Inflammatory macrophage treated with lipopolysaccharide for 1 hour (primary cell): ENCODE measurements at regions not wholly inside any gene's neighbourhood (a gene's known extent, or its start where the extent isn't known, plus 50 kb on each side); places are given as distances from the start of the nearest gene placed in this dataset.
"Not testable (repeated sequence)": the region's sequence is repeated elsewhere in the genome, so short reads cannot be mapped to it uniquely, and the experiment has no call there.

Experiments used
- DNase-seq, 2 donors: peaks; one replicate each; pipeline ENCODE4 v3.0.0-alpha.2; 2020 to 2022

DNA sequence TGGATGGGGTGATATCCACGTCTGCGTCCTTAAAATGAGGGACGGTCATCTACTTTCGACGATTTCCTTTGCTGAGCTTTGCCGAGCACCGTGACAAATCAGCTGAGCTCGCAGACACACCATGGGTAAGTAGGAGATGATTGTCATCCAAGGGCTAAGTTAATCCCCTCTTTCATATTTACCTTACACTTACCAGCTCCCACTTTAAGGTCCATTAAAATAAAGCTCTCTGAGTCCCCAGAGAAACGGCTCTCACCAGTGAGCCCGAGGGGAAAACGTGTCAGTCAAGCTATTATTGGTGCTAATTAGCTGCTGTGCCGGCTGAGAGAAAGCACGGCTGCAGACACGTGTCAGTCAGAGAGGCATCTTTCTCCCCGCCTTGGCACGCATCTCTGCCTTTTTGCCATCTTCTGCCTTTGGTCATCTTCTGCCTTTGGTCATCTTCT is 72.2 kb downstream of the CRLF2 start:
- DNase-seq = no peak

DNA sequence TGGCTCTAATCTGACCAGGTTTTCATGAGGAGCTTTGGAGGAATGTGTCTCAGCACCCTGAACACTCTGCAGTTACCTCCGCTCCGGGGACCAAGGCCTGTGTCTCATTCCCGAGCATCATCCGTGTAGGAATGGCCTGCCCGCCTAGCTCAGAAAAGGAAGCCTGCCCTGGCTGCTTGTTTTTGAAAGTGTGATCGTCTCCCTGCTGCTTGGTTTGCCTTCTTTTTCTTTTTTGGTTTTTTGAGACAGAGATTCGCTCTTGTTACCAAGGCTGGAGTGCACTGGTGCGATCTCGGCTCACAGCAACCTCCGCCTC is 73.3 kb downstream of the CRLF2 start:
- DNase-seq = no peak

DNA sequence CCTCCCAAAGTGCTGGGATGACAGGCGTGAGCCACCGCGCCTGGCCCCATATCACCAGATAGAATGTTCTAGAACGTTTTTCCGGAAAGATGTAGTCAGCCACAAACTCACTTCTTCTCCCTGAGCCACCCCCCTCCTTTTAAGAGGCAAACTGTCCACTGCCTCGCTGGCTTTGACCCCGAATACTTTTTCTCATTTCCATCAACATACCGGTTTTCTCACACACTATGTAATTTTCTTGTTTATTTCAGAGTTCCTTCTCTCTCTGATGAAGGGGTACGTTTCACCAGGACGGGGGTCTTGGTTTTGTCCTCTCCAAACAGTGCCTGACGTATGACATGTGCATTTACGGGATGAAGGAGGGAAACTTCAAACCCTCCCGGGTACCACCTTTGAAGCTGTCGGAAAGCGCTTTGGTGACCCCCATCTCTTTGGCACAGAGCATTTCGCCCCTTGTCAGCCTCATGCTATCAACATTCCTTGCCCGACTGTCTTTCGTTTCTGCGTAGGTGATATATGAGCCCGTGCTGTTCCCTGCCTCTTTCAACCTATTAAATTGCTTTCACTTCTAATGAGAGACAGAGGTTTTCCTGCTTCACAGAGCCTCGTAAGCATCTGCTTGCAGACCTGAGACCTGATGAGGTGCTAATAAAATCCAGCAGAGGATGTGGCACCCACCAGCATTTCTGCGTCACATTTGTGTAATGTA is 73.8 kb downstream of the CRLF2 start:
- DNase-seq = no peak

DNA sequence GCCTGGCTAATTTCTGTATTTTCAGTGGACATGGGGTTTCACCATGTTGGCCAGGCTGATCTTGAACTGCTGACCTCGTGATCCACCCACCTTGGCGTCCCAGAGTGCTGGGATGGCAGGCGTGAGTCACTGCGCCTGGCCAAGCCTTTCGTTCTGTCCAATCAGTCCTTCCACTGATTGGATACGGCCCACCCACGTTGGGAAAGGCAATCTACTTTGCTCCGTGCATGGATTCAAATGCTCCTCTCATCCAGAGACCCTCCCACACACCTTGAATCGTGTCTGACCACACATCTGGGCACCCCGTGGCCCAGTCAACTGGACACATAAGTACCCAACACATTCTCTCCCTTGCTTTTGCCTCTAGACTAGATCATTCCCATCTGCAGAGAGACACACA is 74.9 kb downstream of the CRLF2 start:
- DNase-seq = no peak

DNA sequence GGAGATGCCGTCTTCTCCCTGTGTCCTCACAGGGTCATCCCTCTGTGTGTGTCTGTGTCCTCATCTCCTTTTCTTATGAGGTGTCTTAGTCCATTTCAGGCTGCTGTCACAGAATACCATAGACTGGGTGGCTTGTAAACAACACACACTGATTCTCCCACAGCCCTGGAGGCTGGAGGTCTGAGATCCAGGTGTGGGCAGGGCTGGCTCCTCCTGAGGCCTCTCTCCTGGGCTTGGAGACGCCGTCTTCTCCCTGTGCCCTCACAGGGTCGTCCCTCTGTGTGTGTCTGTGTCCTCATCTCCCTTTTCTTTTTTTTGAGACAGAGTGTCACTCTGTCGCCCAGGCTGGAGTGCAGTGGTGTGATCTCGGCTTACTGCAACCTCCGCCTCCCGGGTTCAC is 75.9 kb downstream of the CRLF2 start:
- DNase-seq = not testable (repeated sequence)

DNA sequence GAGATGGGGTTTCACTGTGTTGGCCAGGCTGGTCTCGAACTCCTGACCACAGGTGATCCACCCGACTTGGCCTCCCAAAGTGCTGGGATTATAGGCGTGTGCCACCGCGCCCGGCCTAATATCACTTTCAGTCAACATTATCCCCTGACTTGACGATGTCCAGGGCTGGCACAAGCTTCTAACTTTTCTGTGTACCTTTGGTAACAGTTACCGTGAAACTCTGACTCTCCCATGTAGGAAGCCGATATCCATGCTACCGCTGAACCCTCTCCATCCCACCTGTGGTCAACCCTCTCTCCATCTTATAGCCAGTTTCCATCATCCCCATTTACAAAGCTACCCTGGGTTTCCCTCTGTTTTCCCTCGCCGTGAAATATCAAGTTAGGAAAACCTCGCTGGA is 77.5 kb downstream of the CRLF2 start:
- no peak for DNase-seq

DNA sequence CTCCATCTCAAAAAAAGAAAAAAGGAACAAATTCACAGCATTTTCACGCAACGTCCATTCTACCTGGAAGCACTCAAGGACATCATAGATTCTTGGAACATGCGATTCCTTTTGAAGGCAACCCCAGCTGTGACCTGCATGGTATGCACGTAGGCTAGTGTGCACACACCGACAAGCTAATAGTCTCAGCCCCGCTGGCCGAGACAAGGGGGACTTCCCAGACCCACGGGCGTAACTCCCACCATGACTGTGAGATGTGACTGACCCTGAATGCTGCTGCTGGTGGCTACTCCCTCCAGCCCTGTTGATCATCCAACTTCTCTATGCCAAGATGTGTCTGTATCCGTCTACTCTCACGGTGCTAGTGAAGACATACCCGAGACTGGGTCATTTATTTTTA is 78.3 kb downstream of the CRLF2 start:
- no peak for DNase-seq

DNA sequence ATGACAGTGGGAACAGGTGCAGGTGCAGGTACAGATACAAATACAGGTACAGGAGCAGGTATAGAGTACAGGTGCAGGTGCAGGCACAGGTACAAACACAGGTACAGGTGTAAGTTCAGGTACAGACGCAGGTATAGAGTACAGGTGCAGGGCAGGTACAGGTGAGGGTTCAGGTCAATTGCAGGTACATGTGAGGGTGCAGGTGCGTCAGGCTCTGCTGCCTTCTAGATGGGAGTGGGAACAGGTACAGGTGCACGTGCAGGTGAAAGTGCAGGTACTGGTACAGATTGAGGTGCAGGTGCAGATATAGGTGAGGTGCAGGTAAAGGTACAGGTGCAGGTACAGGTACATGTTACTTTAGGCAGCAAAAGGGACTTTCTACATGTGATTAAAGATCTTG is 85.7 kb downstream of the CRLF2 start:
- no peak for DNase-seq

DNA sequence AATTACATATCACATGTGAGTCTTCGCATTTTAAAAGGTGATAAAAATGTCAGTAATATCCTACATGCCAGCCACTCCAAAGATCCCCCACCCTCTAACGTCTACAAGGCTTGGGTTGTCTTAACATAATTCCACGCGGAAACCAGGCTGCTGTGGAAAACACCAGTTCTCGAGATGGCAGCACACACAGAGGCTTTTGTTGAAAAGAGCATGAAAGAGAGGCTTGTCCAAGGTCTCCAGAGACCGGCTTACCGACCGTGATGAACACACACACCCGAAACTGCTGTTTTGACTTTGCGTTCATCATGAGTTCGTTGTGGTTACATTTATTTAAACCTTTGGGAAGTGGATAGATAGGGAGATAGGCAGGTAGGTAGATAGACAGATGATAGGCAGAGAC is 87.9 kb downstream of the CRLF2 start:
- no peak for DNase-seq

DNA sequence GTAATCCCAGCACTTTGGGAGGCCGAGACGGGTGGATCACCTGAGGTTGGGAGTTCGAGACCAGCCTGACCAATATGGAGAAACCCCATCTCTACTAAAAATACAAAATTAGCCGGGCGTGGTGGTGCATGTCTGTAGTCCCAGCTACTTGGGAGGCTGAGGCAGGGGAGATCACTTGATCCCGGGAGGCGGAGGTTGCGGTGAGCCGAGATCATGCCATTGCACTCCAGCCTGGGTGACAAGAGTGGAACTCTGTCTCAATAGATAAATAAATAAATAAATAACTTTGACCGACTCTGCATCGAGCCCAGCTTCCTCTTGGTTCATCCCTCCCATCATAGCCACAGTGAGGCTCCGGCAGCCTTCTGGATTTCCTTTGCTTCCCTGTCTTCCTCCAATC is 89.6 kb downstream of the CRLF2 start:
- not testable (repeated sequence) for DNase-seq

DNA sequence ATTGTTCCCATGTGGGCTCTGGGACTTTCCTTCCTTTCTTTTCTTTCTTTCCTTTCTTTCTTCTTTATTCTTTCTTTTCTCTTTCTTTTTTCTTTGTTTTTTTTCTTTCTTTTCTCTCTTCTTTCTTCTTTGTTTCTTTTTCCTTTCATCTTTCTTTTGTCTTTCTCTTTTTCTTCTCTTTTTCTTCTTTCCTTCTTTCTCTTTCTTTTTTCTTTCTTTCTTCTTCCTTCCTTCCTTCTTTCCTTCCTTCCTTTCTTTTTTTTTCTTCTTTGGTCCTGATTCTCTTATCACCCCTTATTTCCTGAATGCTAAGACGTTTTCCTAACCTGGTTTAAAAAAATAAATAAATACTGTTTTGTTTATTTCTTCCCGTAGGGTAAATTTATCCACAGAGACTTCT is 93.2 kb downstream of the CRLF2 start:
- no peak for DNase-seq

DNA sequence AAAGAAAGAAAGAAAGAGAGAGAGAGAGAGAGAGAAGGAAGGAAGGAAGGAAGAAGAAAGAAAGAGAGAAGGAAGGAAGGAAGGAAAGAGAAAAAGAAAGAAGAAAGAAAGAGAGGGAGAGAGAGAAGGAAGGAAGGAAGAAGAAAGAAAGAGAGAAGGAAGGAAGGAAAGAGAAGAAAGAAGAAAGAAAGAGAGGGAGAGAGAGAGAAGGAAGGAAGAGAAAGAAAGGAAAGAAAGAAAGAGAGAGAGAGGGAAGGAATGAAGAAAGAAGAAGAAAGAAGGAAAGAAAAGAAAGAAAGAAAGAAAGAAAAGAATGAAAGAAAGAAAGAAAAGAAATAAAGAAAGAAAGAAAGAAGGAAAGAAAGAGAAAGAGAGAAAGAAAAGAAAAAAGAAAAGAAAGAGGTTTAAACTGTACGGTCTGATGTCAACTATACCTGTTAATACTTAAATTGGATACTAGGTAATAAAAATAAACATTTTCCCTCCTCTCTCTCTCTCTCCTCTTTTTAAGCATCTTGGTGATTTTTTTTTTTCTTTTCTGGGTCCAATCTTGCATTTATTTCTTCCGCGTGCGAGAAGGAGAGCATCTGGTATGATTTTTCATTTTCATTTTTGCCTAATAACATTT is 93.8 kb downstream of the CRLF2 start:
- DNase-seq = no peak

DNA sequence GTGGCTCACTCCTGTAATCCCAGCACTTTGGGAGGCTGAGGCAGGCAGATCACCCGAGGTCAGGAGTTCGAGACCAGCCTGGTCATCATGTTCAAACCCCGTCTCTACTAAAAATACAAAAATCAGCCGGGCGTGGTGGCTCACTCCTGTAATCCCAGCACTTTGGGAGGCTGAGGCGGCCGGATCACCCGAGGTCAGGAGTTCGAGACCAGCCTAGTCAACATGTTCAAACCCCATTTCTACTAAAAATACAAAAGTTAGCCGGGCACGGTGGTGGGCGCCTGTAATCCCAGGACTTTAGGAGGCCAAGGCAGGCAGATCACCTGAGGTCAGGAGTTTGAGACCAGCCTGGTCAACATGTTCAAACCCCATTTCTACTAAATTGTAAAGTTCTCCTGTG is 97.0 kb downstream of the CRLF2 start:
- not testable (repeated sequence) for DNase-seq

DNA sequence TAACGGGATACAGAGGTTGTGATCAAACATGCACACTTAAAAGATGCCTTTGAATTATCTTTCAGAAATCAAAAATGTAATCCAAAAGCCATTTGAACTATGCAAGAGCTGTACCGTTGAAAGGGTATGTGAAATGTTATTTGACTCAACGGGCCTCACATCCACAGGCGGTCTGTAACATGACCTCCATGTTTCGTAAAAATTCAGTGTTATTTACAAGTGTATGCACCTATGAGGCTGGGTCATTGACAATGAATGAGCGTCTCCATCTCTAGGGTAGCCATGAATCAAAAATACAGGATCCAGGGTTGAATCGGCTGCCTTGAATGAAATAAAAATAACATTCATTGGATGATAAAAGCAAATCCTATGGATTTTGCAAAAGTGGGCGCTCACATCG is 100.1 kb downstream of the CRLF2 start:
- no peak for DNase-seq

DNA sequence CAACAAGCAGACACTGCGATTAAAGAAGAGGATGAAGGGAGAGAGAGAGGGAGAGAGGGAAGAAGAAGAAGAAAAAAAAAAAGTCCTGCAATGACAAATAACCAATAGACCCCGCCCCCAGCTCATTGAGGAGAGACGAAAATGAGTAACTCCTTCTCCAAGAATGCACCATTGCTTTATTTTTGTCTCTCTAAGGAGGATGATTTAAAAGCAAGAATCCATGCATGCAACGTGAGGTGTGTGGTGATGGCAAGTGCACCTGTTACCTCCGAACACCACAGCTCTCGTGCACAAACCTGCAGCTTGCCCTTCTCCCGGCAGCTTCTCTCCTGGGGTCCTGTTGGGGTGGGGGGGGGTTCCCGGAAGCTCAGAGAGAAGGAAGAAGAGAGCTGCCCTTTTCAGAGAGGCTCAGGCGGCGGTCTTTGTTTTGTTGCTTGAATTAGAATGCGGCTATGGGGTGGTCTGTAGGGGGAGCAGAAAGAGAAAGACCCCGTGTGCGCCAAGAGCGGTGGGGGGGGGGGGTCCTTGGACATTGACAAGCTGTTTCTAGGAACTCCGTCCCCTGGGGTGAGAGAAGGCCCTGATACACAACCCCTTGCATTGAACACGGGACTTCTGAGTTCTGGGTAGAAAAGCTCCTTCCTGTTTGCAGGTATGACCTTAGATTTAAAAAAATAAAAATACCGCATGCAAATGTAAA is 100.7 kb downstream of the CRLF2 start:
- no peak for DNase-seq

DNA sequence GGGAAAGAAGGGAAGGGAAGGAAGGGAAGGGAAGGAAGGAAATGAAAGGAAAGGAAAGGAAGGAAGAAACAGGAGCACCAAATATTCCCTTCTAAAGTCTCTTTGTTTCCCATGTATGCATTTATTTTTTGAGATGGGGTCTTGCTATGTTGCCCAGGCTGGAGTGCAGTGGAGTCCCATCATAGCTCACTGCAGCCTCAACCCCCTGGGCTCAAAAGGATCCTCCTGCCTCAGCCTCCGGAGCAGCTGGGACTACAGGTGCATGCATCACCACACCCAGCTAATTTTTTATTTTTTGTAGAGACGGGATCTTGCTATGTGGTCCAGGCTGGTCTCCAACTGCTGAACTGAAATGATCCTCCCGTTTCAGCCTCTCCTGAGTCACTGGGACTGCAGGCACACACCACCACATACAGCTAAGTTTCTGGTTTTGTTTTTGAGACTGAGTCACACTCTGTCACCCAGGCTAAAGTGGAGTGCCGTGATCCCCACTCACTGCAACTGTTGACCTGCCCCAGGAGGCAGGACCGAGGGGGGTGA is 102.8 kb downstream of the CRLF2 start:
- no peak for DNase-seq

DNA sequence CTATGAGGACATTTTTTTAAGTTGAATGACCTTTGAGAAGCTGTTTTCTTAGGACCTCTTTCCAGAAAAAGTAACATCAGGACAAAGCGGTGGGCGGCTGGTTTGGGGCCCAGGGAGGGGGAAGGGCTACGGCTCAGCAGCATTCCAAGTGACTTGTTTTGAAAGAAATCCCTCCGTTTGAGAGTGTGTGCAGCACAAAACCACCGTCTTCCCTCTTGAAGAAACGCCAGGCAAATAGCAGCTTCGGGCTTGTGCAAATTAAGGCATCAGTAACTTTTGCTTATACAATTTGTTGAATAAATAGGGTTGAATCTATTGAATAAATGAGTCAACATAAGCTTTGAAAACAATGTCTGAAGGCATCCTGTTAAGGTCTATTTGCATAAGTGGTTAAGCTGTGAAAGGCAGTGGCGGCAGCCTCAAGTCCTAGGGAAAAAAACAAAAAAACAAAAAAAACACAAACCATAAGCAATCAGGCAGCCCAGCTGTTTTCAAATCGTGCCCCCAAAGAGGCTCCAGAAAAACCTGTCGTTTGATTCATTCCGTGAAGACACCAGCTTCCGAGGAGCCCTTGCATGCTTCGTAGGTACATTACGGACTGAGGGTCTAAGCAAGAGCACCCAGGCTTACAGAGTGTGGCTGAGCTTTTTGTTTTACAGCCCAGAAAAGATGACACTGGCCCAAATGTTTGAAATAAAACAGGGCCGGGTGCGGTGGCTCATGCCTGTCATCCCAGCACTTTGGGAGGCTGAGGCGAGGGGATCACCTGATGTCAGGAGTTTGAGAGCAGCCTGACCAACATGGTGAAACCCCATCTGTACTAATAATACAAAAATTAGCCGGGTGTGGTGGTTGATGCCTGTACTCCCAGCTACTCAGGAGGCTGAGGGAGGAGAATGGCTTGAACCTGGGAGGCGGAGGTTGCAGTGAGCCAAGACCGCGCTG is 103.7 kb downstream of the CRLF2 start:
- DNase-seq = no peak

DNA sequence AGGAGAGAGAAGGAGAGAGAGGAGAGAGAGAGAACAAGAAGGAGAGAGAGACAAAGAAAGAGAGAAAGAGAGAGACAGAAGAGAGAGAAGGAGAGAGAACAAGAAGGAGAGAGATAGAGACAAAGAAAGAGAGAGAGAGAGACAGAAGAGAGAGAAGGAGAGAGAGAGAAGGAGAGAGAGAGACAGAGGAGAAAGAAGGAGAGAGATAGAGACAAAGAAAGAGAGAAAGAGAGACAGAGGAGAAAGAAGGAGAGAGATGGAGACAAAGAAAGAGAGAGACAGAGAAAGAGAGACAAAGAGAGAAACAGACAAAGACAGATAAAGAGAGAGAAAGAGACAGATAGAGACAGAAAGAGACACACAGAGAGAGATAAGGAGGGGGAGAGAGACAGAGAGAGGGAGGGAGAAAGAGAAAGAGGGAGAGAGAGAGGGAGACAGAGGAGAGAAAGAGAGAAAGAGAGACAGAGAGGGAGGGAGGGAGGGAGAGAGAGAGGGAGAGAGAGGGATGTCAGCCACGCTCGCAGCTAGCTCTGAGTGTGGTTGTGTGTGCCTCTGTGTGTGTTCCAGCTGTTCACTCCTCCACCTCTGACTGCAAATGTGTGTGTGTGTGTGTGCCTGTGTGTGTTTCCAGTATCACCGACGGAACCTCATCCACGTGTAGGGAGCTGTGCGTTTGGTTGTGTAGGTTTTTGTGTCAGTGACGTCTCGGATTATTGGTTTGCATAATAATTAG is 105.8 kb downstream of the CRLF2 start:
- no peak for DNase-seq

DNA sequence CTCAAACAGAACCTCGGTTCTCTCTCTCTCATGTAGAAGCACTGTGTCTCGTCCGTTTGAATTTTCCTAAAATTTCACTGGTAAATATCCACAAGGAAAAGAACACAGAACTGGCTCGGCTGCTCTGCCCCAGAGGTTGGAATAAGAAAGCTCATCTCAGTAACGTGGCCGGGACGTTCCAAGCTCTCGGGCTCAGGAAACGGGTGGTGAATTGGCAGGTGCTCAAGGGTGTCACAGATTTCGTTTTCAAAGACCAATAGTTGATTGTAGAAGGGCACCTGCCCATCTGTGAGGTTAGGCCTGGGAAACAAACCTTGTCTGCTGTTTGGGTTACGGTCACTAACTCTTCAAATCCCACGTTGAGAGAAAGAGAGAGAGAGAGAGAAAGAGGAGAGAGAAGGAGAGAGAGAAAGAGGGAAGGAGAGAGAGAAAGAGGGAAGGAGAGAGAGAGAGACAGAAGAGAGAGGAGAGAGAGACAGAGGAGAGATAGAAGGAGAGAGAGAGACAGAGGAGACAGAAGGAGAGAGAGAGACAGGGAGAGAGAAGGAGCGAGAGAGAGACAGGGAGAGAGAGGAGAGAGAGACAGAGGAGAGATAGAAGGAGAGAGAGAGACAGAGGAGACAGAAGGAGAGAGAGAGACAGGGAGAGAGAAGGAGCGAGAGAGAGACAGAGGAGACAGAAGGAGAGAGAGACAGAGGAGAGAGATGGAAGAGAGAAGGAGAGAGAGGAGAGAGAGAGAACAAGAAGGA is 106.6 kb downstream of the CRLF2 start:
- DNase-seq = no peak

DNA sequence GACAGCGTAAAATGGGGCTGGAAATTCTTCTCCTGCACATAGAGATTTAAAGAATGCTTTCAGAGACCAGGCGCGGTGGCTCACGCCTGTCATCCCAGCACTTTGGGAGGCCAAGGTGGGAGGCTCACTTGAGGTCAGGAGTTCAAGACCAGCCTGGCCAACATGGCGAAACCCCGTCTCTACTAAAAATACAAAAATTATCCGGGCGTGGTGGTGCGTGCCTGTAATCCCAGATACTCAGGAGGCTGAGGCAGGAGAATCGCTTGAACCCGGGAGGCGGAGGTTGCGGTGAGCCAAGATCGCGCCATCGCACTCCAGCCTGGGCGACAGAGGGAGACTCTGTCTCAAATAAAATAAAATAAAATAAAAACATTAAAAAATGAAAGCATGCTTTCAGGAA is 107.4 kb downstream of the CRLF2 start:
- DNase-seq = not testable (repeated sequence)

DNA sequence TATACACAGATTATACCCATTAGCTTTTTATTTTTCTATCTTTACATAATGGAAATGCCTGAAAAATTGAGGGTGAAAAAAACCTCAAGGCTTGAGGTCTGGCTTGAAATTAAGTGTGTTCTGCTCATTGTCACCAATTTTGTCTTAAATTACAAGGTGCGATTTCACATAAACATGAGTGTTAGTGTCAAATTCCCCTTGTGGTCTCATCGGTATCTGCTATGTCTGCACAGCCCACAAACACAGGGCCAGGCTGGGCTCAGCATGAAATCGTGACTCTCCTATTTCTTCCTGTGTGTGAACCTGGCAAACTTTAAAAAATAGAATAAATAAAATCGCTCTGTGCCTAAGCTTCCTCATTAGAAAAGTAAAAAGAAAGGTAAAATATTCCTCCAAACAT is 109.1 kb downstream of the CRLF2 start:
- DNase-seq = no peak

DNA sequence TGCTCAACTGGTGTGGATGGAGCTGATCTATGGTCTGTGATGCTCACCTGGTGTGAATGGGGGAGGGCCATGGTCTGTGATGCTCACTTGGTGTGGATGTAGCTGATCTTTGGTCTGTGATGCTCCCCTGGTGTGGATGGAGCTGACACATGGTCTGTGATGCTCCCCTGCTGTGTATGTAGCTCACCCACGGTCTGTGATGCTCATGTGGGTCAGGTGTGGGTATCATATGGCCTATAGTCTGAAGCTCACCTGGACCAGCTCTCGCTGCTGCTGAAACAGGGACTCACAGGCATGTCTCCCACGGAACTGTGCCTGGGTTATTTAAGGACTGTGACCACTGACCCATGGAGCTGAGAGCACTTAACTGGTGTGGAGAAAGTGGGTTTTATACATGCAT is 109.7 kb downstream of the CRLF2 start:
- DNase-seq = no peak
